ENCODE measurements at regions not wholly inside any gene's neighbourhood (a gene's known extent, or its start where the extent isn't known, plus 50 kb on each side); places are given as distances from the start of the nearest gene placed in this dataset.

- TF ChIP-seq CTCF (IDR thresholded peaks at IDR 0.05; ENCODE audit: poor library complexity) (no peak), EZH2 (IDR thresholded peaks at IDR 0.05; ENCODE audit: borderline replicate concordance) (no peak), EZH2phosphoT487 (IDR thresholded peaks at IDR 0.05; ENCODE audit: low read depth, severe bottlenecking, unreplicated experiment) (no peak)
Observed at GRCh38 chr1:39103328-39104157, 77.4 kb downstream of the NDUFS5 start.

Measured in hepatocyte (in vitro differentiated cells).